Activated CD8-positive, alpha-beta T cell treated with anti-CD3 and anti-CD28 coated beads, Interleukin-2, amount 10 ng/mL, durations not matched to agents 7 days and 5 days (primary cell): ENCODE measurements at regions not wholly inside any gene's neighbourhood (a gene's known extent, or its start where the extent isn't known, plus 50 kb on each side); places are given as distances from the start of the nearest gene placed in this dataset.

Experiments used
- ATAC-seq: fragments of 150-1000 bp; cut with Tn5 transposase; one replicate; pipeline ENCODE4 v1.10.0; 2021; ENCODE audit warnings: moderate library complexity
- CTCF ChIA-PET: fragments of 350-600 bp; sonication (Branson Sonifier 250); formaldehyde crosslinking; loops from one replicate; lab custom pipeline; 2021; ENCODE audit warnings: antibody characterized with exemption; lab: Charles Lee
- POLR2A ChIA-PET: fragments of 350-600 bp; sonication (Branson Sonifier 250); formaldehyde crosslinking; loops from one replicate; lab custom pipeline; 2021; ENCODE audit warnings: antibody characterized with exemption; lab: Charles Lee
- DNase-seq: peaks from one replicate; pipeline ENCODE4 v3.0.0-alpha.2; 2020
- H3K27ac Mint-ChIP-seq: one replicate; pipeline ENCODE4 v1.8.0; 2021; ENCODE audit warnings: mild to moderate bottlenecking, mixed read lengths
- H3K27me3 Mint-ChIP-seq: one replicate; pipeline ENCODE4 v1.8.0; 2021; ENCODE audit warnings: low read depth, mixed read lengths
- H3K36me3 Mint-ChIP-seq: one replicate; pipeline ENCODE4 v1.8.0; 2021; ENCODE audit warnings: low read depth, mixed read lengths
- H3K4me1 Mint-ChIP-seq: one replicate; pipeline ENCODE4 v1.8.0; 2021; ENCODE audit warnings: low read depth, mixed read lengths
- H3K4me3 Mint-ChIP-seq: one replicate; pipeline ENCODE4 v1.8.0; 2021; ENCODE audit warnings: mild to moderate bottlenecking, mixed read lengths
- H3K9me3 Mint-ChIP-seq: one replicate; pipeline ENCODE4 v1.8.0; 2022; ENCODE audit warnings: mixed read lengths; ENCODE audit not compliant: insufficient read depth

DNA sequence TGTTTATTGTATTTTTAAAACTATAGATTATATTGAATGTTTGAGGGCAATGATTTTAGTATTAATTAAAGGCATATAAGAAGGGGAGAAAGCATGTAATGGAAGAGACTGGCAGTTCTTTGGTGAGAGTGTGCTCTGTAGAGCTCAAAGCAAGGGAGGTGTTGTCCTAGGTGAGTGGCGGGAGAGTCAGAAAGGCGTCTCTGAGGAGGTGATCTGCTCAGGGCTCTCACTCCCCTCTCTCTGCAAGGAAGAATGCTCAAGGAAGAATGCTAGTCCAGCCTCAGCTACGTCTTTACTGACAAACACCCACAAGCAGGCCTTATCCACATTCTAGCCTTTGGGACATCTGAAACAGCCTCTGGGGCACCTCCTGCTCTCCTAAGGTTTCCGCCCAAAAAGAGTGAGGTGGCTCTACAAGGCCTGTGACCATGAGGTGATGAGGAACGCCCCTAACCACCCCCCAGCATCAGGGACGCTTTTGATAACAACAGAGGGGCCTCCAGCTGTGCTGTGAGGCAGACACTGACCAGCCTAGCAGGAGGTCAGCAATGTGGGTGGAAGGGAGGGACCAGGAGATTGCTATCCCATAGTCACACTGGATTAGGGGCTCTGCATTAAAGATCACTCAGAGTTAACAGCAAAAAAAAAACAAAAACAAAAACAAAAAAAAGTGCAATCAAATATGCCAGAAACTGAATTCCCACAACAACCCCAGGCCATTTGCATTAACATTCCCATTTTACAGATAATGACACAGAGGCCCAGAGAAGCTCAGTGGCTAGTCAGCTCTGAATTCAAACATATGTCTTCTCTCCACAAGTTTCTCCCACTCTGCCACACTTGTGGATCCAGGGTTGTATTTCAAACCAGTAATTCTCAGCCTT, 202.2 kb upstream of the CTNNB1 start:
- Mint-ChIP-seq H3K4me3 (no peak overlapping the region), H3K27ac (no peak overlapping the region), H3K36me3 (no peaks in the 10 kb centered on the region), H3K27me3 (peaks cover 5% of the 10 kb centered on the region), H3K9me3 (no peaks in the 10 kb centered on the region), H3K4me1 (no peaks in the 10 kb centered on the region)
- ChIA-PET CTCF (no interaction called here), POLR2A (no interaction called here)
- ATAC-seq (no peak), DNase-seq (no peak)

DNA sequence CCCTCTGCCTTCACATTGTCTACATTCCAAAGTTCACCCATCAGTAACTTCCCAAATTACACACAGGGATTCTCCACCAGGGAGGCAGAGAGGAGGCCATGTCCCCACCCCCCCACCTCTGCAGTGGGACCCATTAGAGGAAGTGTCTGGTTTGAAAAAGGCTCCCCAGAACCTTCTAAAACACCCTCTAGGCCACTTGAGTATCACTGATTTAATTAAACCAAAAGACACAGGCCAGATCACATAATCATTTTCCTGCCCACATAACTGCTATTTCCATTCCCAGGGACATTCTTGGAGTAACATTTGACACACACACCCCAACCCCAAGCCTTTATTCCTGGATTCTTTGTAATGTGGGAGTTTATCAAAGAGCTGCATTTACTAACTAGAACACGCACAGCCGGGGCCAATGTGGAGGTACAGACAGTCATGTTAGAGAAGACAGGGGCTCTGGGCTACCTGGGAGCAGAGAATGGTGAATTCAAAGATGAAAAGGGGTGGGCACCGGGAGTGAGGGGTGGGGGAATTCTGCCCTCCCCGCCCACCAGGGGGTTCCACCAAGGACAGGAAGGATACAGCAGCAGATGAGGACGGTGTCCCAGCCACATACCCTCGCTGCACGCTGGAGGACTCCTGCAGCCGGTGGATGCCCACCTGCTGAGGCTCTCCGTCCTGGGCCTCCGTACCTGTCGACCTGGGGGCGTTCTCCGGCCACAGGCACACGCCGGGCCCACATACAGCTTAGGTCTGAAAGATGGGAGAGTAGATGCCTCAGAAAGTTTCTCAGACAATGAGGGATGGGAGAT, 201.4 kb upstream of the CTNNB1 start:
- ATAC-seq (no peak), DNase-seq (no peak)
- Mint-ChIP-seq H3K4me1 (no peaks in the 10 kb centered on the region), H3K27ac (no peak overlapping the region), H3K4me3 (no peak overlapping the region), H3K9me3 (no peaks in the 10 kb centered on the region), H3K36me3 (no peaks in the 10 kb centered on the region), H3K27me3 (peaks cover 5% of the 10 kb centered on the region)
- ChIA-PET CTCF (no interaction called here), POLR2A (no interaction called here)

- no peak overlapping the region for H3K4me3 Mint-ChIP-seq
- CTCF ChIA-PET = no interaction called here
Observed at GRCh38 chr3:40999682-41000081, 199.6 kb upstream of the CTNNB1 start.

DNA sequence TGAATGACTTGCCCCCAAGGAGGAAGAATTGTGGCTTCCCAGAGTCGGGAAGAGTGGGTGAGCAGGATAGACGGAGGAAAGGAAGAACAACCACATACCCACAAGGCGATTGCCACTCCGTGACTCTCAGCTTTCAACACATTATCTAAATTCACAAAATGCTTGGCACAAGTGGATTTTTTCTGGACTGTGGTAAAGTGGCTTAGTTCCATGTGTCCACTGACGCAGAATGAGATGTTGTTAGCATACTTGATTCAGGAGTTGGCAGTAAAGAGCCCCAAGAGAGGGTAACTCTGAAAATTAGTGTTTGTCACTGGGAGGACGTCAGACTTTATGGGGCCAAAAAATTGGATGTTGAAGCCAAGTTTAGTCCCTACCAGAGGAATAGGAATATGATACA, 198.8 kb upstream of the CTNNB1 start:
- DNase-seq (no peak), ATAC-seq (no peak)
- Mint-ChIP-seq H3K9me3 (no peaks in the 10 kb centered on the region), H3K4me3 (no peak overlapping the region), H3K27me3 (peaks cover 15% of the 10 kb centered on the region), H3K36me3 (no peaks in the 10 kb centered on the region), H3K27ac (no peak overlapping the region), H3K4me1 (no peaks in the 10 kb centered on the region)
- ChIA-PET CTCF (no interaction called here), POLR2A (no interaction called here)

More at GRCh38 chr3:40999682-41000081, 199.6 kb upstream of the CTNNB1 start:
- Mint-ChIP-seq H3K9me3 (no peaks in the 10 kb centered on the region), H3K27me3 (peaks cover 10% of the 10 kb centered on the region), H3K36me3 (no peaks in the 10 kb centered on the region), H3K4me1 (no peaks in the 10 kb centered on the region), H3K27ac (no peak overlapping the region)
- ATAC-seq (no peak), DNase-seq (no peak)
- POLR2A ChIA-PET = no interaction called here

GRCh38 chr3:41001556-41001955, 197.7 kb upstream of the CTNNB1 start:
- ChIA-PET POLR2A (interaction anchor here (0.7 kb wide), 1 partner anchor 76 kb away, joined by 3 read pairs; no protein-coding TSS in a partner anchor), CTCF (no interaction called here)
- Mint-ChIP-seq H3K36me3 (no peaks in the 10 kb centered on the region), H3K9me3 (no peaks in the 10 kb centered on the region), H3K4me1 (no peaks in the 10 kb centered on the region), H3K4me3 (no peak overlapping the region), H3K27me3 (peaks cover 20% of the 10 kb centered on the region), H3K27ac (no peak overlapping the region)
- DNase-seq (no peak), ATAC-seq (no peak)

DNA sequence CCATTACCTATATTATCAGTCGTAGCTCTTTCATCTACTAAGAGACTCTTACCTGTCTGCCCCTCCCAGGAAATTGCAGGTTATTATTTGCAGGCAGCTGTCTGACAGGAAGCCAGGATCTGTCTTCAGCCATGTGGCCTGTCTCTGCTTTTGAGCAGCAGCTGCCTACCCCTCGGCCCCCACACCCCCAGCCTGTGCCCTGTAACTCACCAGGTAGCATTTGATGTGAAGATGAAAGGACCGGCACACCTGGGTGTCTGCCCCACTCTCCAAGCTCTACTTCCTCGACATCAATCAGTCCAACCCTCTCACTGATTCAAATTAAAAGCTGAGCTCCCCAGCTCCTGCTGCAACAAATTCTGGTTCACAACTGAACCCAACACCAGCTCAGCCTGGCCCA, 197.2 kb upstream of the CTNNB1 start:
- POLR2A ChIA-PET = interaction anchor here (0.7 kb wide), 1 partner anchor 76 kb away, joined by 3 read pairs; no protein-coding TSS in a partner anchor
- no peak overlapping the region for H3K4me3 Mint-ChIP-seq
- no peaks in the 10 kb centered on the region for H3K36me3 Mint-ChIP-seq
- CTCF ChIA-PET = no interaction called here
- H3K4me1 Mint-ChIP-seq = no peaks in the 10 kb centered on the region
- peaks cover 24% of the 10 kb centered on the region for H3K27me3 Mint-ChIP-seq
- no peak overlapping the region for H3K27ac Mint-ChIP-seq
- DNase-seq = no peak
- ATAC-seq = no peak
- H3K9me3 Mint-ChIP-seq = no peaks in the 10 kb centered on the region

DNA sequence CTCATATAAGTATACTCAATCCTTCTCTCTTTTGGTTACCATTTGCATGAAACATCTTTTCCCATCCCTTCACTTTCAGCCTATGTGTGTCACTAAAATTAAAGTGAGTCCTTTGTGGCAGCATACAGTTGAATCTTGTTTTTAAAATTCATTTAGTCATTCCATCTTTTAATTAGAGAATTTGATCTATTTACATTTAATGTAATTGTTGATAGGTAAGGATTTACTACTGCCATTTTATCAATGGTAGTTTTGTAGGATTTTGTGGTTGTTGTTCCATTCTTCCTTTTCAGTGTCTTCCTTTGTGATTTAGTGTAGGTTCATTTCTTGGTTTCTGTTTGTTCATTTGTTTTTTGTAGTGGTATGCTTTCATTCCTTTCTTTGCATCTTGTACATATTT, 191.9 kb upstream of the CTNNB1 start:
- H3K4me1 Mint-ChIP-seq = no peaks in the 10 kb centered on the region
- H3K9me3 Mint-ChIP-seq = no peaks in the 10 kb centered on the region
- DNase-seq (no peak), ATAC-seq (no peak)
- CTCF ChIA-PET = interaction anchor here (0.6 kb wide), 1 partner anchor 683 kb away, joined by 3 read pairs; no protein-coding TSS in a partner anchor
- no peak overlapping the region for H3K4me3 Mint-ChIP-seq
- H3K36me3 Mint-ChIP-seq = no peaks in the 10 kb centered on the region
- POLR2A ChIA-PET = no interaction called here
- peaks cover 24% of the 10 kb centered on the region for H3K27me3 Mint-ChIP-seq
- no peak overlapping the region for H3K27ac Mint-ChIP-seq

GRCh38 chr3:41011854-41012253, 187.5 kb upstream of the CTNNB1 start:
- POLR2A ChIA-PET = no interaction called here
- DNase-seq (no peak), ATAC-seq (no peak)
- Mint-ChIP-seq H3K4me3 (no peak overlapping the region), H3K9me3 (no peaks in the 10 kb centered on the region), H3K27ac (no peak overlapping the region), H3K36me3 (no peaks in the 10 kb centered on the region), H3K4me1 (no peaks in the 10 kb centered on the region), H3K27me3 (peaks cover 9% of the 10 kb centered on the region)
- CTCF ChIA-PET = no interaction called here

GRCh38 chr3:41018855-41019254, 180.4 kb upstream of the CTNNB1 start:
- Mint-ChIP-seq H3K9me3 (no peaks in the 10 kb centered on the region), H3K36me3 (no peaks in the 10 kb centered on the region), H3K27me3 (peaks cover 3% of the 10 kb centered on the region), H3K4me1 (no peaks in the 10 kb centered on the region), H3K4me3 (no peak overlapping the region), H3K27ac (no peak overlapping the region)
- DNase-seq = no peak
- ChIA-PET CTCF (no interaction called here), POLR2A (no interaction called here)
- no peak for ATAC-seq

GRCh38 chr3:41024031-41024836, 175.1 kb upstream of the CTNNB1 start:
- ChIA-PET POLR2A (no interaction called here), CTCF (no interaction called here)
- no peak overlapping the region for H3K27ac Mint-ChIP-seq

DNA sequence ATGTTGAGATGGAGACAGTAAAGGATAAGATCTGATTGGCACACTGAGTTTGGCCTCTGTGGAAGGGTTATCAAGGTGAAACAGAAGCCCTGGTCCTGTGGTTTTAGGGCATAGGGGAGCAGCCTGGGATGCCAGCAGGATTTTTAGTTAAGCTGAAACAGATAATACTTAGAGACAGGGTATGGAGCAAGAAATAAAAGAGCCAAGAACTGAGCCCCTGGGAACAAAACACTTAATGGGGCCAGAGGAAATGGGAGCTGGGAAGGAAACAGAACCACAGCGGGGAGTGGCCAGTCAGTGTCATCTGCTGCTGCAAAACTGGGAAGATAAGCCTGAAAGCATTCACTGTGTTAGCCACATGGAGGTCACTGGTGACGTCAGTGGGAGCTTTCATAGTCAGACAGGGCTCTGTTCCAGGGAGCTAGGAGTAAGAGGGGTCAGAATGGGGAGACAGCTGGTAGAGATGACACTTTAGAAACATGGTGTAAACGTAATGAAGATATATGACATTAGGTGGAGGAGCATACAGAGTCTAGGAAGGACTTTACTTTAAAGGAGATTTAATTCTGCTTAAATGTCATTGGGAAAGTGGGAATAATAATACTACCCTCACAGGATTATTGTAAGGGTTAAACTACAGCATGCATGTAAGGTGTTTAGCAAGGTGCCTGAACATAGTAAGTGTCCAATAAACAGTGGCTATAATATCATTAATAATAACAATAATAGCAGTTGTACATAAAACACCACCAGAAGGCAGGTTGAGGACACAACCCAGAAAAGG, 172.7 kb upstream of the CTNNB1 start:
- ChIA-PET CTCF (no interaction called here), POLR2A (no interaction called here)
- H3K4me3 Mint-ChIP-seq = no peak overlapping the region
- H3K9me3 Mint-ChIP-seq = no peaks in the 10 kb centered on the region
- H3K27me3 Mint-ChIP-seq = no peaks in the 10 kb centered on the region
- no peaks in the 10 kb centered on the region for H3K36me3 Mint-ChIP-seq
- no peak overlapping the region for H3K27ac Mint-ChIP-seq
- DNase-seq = no peak
- H3K4me1 Mint-ChIP-seq = no peaks in the 10 kb centered on the region
- ATAC-seq = no peak

More at GRCh38 chr3:41024031-41024836, 175.1 kb upstream of the CTNNB1 start:
- Mint-ChIP-seq H3K36me3 (no peaks in the 10 kb centered on the region), H3K4me1 (no peaks in the 10 kb centered on the region), H3K4me3 (no peak overlapping the region), H3K9me3 (no peaks in the 10 kb centered on the region), H3K27me3 (no peaks in the 10 kb centered on the region)
- DNase-seq = no peak
- no peak for ATAC-seq
